UCSD-AML1 (cell line): ENCODE measurements at regions not wholly inside any gene's neighbourhood (a gene's known extent, or its start where the extent isn't known, plus 50 kb on each side); places are given as distances from the start of the nearest gene placed in this dataset.
"Not testable (repeated sequence)": the region's sequence is repeated elsewhere in the genome, so short reads cannot be mapped to it uniquely, and the experiment has no call there.

Experiments
- DNase-seq: peaks from one replicate; lab custom pipeline; 2025; ENCODE audit not compliant: unreplicated experiment; lab: John Stamatoyannopoulos, UW

- no peak for DNase-seq
These were observed 466.5 kb downstream of the BRD1 start for GRCh38 chr22:49361164-49361563.

GRCh38 chr22:49360746-49361145, 466.9 kb downstream of the BRD1 start:
- DNase-seq = no peak

DNA sequence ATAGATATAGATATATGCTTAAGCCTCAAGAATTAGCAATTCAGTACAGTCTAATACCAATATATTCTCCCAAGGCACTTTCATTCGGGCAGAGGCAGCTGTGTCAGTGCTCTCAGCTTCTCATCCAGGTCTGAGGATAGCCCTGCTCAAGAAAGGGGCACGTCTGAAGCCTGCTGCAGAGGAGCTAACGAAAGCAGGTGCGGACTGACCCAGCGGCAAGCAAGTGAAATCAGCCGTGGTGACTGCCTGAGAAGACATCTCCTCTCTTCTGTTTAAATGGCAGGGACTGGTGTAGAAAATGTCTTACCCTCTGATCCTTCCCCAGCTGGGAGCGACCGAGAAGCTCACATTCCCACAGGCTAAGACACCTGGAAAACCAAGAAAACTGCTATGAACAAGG, 468.6 kb downstream of the BRD1 start:
- no peak for DNase-seq

- DNase-seq = no peak
These were observed 469.8 kb downstream of the BRD1 start for GRCh38 chr22:49357661-49358440.

DNA sequence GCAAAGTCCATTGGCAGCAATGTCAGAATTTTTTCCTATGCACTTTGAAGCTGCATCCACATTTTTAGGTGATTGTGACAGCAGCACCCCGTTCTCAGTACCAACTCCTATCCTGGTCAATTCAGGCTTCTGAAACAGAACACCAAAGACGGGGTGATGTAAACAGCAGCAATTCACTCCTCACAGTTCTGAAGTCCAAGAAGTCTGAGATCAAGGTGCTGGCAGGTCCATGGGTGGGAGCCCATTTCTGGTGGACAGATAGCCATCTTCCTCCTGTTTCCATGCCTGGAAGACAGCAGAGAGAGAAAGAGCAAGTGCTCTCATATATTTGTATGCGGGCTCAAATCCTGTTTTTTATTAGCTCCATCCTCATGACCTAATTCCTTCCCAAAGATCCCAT, 471.2 kb downstream of the BRD1 start:
- no peak for DNase-seq

DNA sequence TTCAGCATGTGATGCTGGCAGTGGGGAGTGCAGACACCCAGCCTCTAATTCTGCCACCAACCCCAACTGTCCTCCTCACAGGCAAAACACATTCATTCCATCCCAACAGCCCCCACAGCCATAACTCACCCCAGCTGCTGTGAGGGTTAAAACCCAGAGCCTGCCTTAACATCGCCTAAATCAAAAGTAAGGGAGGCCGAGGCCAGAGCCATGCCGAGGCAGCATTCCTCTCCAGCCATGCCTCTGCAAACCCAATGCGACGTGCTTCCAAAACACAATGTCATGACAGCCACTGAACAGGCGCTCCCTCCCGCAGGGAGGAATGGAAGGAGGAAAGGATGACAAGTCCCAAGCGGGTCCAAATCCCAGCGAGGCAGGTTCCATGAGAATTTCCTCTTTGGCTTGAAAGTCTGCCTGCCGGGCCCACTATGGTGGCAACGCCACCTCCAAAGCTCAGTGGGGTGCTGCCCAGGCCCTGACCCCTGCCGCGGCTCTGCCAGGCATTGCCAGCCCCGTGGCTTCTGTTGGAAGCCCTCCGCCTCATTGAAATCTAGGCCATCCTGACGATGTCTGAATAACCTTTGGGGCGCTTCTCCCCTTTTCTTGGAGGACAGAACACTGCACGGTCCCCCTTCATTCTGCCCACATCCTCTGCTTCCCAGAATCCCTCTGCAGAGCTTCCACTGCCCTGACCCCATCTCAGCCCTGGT, 472.3 kb downstream of the BRD1 start:
- DNase-seq = no peak

DNA sequence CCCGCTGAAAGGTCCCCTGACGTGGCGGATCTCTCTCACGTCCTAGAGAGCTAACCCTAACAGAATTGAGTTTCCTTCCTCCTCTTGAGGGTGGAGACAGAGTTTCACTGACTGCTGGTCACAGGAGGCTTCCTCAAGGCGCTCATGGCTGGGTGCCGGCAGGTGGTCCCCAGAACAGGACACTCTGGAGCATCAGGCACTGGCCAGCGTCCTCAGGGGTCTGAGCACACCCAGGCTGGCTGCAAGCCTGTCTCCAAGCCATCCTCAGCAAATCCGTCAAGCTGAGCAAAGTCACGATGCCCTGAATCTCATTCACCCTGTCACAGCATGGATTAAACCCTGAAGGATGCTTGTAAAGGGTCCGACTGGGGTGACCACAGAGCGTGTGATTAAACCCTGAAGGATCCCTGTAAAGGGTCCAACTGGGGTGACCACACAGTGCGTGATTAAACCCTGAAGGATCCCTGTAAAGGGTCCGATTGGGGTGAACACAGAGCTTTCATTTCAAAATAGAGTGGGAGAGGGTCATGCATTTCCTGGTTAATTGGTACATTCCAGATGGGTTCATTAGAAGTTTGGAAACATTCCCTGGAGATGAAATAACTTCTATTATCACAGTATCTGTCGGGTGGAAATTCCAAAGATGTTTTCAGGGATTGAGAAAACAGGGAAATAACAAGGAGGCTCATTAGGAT, 473.0 kb downstream of the BRD1 start:
- DNase-seq = no peak

GRCh38 chr22:49353235-49353634, 474.4 kb downstream of the BRD1 start:
- no peak for DNase-seq

DNA sequence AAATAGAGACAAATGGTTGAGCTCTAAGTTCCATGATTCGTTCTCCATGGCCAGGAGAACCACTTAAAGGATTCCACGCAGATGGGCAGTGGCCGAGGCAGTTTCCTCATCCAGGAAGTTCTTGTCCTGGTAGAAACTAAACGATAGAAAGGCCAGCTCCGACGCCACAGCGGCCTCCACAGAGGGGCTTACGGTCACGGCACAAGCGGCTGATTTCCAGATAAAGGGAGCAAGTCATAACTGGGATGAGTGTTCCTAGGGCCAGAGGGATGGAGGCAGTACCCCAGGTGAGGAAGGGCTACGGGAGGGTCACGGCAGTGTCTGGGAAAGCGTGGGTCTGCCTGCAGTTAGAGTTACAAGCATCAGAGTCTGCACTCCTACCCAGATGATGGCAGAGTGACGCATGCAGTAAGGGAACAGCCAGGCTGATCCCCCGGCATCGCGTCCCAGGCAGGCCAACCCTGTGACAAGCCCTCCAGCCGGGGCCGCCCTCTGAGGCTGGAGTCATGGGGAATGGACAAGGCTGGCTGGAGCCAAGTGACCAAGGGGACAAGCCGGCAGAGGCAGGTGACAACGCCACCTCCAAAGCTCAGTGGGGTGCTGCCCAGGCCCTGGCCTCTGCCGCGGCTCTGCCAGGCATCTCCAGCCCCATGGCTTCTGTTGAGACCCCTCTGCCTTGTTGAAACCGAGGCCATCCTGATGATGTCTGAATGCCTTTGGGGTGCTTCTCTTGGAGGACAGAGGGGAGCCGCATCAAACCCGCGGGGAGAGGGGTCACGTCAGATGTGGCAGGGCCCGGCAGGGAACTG, 475.1 kb downstream of the BRD1 start:
- DNase-seq = no peak

GRCh38 chr22:49351761-49352227, 475.9 kb downstream of the BRD1 start:
- no peak for DNase-seq

- DNase-seq = no peak
These were observed 477.1 kb downstream of the BRD1 start for GRCh38 chr22:49350441-49351121.

GRCh38 chr22:49349841-49350381, 477.8 kb downstream of the BRD1 start:
- DNase-seq = no peak

DNA sequence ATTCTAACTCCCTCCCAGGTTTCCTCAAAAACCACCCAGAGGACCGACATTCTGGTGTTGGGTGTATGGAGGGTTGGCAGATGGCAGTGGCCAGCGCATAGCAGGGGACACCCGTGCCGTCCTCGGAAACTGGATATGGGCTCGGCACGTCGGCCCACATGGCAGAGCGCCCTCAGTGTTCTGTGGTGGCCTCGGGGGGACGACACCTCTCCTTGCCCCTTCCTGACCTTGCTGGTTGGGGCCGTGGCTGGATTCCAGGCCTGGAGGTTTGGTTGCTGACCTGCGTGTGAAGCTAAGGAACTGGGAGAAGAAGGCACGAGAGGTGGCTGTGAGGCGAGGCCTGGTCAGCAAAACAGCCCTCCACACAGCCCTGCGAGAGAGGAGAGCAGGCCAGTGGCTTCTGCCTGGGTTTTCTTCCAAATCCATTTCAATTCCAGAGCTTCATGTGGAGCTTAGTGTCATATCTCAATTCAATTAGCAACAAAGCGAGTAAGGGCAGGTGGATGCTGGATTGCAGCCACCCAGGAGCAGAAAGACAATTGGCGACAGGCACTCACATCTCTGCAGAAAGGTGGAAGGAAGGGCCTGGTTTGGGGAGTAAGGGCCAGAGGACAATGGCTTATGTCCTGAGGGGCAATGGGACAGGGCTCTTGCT, 478.4 kb downstream of the BRD1 start:
- DNase-seq = no peak

DNA sequence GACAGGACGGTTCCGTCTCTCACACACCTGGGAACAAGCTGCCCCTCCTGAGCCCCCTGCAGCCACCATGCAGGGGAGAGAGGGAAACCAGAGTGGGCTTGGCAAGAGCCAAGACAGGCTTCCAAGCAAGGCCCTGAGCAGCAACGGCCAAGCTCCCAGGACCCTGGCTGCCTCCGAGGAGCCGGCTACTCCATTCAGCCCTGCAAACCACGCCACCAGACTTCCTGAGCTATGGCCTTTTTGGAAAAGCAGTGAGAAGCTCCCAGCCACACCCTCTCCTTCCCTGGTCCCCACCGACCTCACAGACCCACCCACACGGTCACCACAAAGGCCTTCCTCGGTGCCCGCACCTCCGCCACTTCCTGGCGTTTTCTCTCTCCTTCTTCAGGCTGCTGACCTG, 479.0 kb downstream of the BRD1 start:
- no peak for DNase-seq

GRCh38 chr22:49347376-49347775, 480.3 kb downstream of the BRD1 start:
- DNase-seq = no peak

- no peak for DNase-seq
These were observed 481.8 kb downstream of the BRD1 start for GRCh38 chr22:49345896-49346295.

DNA sequence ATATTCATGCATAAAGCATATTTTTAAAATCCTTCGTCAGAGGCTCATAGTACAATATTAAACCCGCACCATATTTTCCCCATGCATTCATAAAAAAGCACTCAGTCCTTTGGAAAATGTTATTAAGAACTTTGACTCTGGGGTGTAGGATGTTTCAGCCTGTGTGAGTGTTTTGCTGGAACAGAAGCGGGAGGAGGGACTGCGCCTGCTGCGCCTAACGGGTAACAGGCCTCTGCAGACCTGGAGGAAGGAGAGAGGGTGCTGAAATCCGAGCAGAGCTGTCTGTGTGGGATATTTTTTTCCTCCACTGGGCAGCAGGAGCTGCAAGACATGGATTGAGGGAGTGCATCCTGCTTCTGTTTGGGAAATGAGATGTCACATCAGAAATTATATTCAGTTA, 483.0 kb downstream of the BRD1 start:
- no peak for DNase-seq

- DNase-seq = no peak
These were observed 483.5 kb downstream of the BRD1 start for GRCh38 chr22:49344161-49344560.

- no peak for DNase-seq
These were observed 487.3 kb downstream of the BRD1 start for GRCh38 chr22:49340406-49340805.

- not testable (repeated sequence) for DNase-seq
These were observed 491.2 kb downstream of the BRD1 start for GRCh38 chr22:49336483-49336882.
